GM19467 (cell line): ENCODE measurements at regions not wholly inside any gene's neighbourhood (a gene's known extent, or its start where the extent isn't known, plus 50 kb on each side); places are given as distances from the start of the nearest gene placed in this dataset.

Experiments used
- ATAC-seq: cut with Tn5 transposase; IDR thresholded peaks from one replicate; pipeline ENCODE4 v1.9.1; 2021; ENCODE audit warnings: mild to moderate bottlenecking, moderate library complexity; ENCODE audit not compliant: unreplicated experiment

DNA sequence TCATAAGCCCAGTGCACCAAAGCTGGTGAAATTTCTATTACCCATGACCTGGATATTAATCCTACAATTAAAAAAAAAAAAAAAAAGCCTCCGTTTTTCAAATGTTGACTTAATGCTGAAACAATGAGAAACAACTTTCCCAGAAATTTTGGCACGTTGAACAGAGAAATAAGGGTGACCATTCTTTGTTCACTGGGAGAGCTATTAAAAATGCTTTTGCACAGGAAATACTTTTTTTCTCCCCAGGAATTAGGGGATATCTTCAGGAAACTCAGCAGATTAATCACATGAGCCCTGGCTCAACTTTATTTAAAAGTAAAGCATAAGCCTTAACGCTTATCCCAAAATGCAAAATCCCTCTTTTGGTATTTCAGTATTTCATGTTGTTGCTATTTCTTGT, 54.8 kb upstream of the FLRT2 start:
- ATAC-seq = no peak

DNA sequence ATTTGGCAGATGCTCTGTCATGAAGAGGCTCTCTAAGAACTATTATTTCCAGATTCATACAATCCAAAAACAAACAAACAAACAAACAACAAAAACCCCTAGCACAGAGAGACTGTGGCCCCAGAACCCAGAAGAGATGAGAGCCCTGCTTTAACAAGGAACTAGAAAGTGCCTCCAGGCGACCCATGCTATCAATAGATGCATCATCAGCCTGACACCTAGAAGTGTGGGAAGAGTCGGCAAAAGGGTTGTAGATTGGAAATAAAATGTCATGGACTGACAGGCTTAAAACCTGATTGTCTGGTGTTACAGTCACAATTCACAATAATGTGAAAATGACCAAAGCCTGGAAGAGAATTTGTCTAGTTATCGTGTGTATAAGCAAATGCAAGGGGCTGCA, 50.6 kb upstream of the FLRT2 start:
- no peak for ATAC-seq

DNA sequence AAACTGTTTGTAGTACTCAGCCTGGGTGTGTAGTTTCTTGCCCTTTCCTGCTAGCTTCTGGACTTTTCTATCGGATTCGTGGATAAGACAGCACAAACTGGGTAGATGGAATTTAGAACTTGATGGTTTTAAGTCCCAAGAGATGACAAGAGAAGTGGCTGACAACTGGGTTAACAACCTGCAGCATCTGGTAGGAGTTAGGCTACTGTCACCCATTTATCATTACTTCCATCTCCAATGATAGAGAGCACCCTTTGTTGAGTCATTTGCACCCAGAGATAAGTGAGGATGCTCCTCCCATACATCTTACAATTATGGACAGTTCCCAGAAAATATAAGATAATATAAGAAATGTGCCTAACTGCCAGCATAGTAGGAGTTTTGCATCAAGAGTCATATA, 50.2 kb upstream of the FLRT2 start:
- ATAC-seq = no peak
